Fibroblast of the aortic adventitia (primary cell): ENCODE measurements at regions not wholly inside any gene's neighbourhood (a gene's known extent, or its start where the extent isn't known, plus 50 kb on each side); places are given as distances from the start of the nearest gene placed in this dataset.

Source experiments
- DNase-seq: peaks from one replicate; pipeline ENCODE4 v3.0.0-alpha.2; 2010; ENCODE audit warnings: low read depth
- H3K4me3 ChIP-seq: 2 replicates; pipeline ENCODE4 v1.5.1; 2011; ENCODE audit warnings: low read depth, mild to moderate bottlenecking, control low read depth, low read length, moderate library complexity
- TF ChIP-seq, protein P1 (sequence below): IDR thresholded peaks from 2 replicates; pipeline ENCODE4 v1.5.1; 2011; ENCODE audit warnings: mild to moderate bottlenecking, low read length, control low read depth, inconsistent platforms; ENCODE audit not compliant: insufficient read depth

DNA sequence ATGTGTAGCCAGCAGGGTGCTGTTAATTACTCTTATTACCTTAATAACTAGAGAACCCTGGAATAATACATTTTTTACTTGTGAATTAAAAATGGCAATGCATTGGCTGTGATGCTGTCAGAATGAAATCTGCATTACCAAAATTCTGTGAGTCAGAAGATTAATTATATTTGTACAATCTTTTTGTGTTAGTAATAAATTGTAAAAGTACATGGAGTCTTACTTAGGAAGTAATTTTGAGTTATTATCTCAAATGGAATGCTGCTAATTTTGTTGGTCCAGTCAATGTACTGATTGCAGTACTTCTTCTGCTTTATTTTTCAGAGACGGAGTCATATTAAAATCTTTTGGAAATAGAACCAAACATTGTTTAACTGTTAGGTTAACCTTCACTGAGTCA is 152.0 kb upstream of the SLC10A2 start:
- DNase-seq: no peak
- TF ChIP-seq, protein P1, sequence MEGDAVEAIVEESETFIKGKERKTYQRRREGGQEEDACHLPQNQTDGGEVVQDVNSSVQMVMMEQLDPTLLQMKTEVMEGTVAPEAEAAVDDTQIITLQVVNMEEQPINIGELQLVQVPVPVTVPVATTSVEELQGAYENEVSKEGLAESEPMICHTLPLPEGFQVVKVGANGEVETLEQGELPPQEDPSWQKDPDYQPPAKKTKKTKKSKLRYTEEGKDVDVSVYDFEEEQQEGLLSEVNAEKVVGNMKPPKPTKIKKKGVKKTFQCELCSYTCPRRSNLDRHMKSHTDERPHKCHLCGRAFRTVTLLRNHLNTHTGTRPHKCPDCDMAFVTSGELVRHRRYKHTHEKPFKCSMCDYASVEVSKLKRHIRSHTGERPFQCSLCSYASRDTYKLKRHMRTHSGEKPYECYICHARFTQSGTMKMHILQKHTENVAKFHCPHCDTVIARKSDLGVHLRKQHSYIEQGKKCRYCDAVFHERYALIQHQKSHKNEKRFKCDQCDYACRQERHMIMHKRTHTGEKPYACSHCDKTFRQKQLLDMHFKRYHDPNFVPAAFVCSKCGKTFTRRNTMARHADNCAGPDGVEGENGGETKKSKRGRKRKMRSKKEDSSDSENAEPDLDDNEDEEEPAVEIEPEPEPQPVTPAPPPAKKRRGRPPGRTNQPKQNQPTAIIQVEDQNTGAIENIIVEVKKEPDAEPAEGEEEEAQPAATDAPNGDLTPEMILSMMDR: no peak
- H3K4me3 ChIP-seq: no peak overlapping the region

DNA sequence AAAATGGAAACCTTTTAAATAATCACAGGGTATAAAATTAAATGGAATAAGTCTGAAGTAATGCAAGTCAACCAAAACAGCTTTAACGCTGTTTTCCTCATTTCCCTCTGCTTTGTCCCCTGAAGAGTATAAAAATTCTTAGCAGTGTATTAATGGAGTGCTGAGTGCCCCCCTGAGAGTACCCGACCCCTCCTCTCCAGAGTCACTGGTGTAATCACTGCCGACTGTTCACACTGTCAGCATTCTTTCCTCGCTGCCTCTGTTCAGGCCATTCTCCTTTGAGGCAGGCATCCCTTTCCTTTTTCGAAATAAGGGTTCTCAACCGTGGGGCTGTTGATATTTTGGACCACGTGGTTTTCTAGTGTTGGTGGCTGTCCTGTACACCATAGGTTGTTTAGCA is 146.9 kb upstream of the SLC10A2 start:
- H3K4me3 ChIP-seq: no peak overlapping the region
- no peak for DNase-seq
- TF ChIP-seq, protein P1: no peak

DNA sequence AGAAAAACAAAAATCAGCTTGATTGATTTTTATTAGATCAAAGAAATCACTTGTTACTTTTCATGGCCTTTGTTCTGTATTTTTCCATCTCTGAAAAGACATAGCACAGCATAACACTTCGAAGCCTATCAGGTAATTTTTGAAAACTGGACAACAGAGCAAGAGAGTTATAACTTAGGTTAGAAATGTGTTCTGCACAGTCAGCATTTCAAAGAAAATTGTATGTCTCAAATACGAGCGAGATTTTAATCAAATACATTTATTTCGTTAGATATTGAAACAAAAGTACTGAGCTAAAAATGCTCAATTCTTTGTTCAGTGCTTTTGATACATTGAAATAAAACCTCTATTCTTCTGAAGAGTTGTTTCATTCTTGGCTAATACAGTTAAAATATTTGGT is 144.1 kb upstream of the SLC10A2 start:
- no peak overlapping the region for H3K4me3 ChIP-seq
- TF ChIP-seq, protein P1: no peak
- no peak for DNase-seq

DNA sequence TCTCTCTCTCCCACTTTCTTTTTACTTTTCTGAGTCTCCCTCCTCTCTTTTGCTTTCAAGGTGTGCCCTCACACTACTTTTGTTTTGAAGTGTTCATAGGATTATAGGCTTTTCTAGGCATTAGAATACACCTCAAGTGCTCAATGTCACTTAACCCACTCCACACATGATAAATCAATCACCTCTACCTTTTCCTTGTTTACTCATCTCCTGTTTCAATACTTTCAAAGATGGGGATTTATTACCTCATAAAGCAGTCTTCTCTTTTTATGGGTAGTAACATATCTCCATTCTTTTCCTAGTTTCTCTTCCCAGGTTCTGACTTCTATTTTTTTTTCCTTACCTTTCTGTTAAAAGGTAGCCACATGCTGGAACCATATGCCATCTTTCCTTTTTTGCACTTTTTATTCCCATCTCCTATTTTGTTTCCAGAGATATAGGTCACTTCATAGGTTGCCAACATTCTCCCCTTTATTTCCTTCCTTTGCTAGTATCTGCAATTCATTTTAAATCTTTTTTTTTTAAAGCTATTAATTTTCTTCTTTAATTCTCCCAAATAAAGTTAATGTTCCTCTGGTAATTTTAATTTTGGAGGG is 137.6 kb upstream of the SLC10A2 start:
- no peak for DNase-seq
- no peak overlapping the region for H3K4me3 ChIP-seq
- TF ChIP-seq, protein P1: no peak

- no peak for DNase-seq
- no peak overlapping the region for H3K4me3 ChIP-seq
- TF ChIP-seq, protein P1: no peak
Measured at GRCh38 chr13:103200118-103200885, 134.1 kb upstream of the SLC10A2 start.

DNA sequence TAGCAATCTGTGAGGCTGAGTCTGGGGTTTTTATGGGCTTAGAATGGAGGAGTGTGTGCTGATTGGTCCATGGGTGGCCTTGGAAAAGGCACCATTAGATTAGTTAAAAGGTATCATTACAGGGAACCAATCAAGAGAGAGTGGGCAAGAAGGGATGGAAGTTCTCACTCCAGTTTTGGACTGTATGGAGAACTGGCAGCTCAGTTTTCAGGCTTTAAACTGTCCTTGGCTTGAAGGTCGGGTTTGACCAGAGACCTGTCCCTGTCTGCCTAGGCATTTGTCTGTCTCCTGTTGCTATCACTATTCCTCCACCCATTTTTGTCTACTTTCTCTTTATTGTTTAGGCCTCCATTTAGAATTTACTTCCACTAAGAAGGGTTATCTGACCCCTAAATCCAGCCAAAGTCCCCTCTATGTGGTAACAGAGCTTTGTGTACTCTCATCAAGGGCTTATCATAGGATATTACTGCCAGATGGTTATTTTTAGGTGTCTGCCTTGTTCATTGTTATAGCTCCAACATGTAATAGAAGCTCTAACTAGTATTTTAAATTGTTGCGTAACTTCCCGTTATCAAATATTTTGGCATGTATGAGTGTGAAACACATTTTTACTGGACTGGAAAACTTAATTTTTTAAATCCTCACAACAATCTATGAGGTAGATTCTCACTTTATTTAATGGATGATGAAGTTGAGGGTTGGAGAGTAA is 133.3 kb upstream of the SLC10A2 start:
- TF ChIP-seq, protein P1: no peak
- no peak overlapping the region for H3K4me3 ChIP-seq
- no peak for DNase-seq
